Psoas muscle (tissue), 7 donors: ENCODE measurements at regions not wholly inside any gene's neighbourhood (a gene's known extent, or its start where the extent isn't known, plus 50 kb on each side); places are given as distances from the start of the nearest gene placed in this dataset.

Experiments used
- ATAC-seq, 4 donors: fragments of 200-7000 bp; cut with Tn5 transposase; one replicate each; pipeline ENCODE4 v1.9.1; 2020; ENCODE audit warnings: moderate library complexity in 3 of 4, mild to moderate bottlenecking in 2 of 4
- DNase-seq, 2 donors: peaks; one replicate each; pipeline ENCODE4 v3.0.0-alpha.2; 2020
- H3K27ac ChIP-seq: fragments of 200-600 bp; one replicate; pipeline ENCODE4 v1.8.0; 2022
- H3K27me3 ChIP-seq, 3 donors: fragments of 200-600 bp in 1 of 3; one replicate each; pipeline versions ENCODE4 v1.6.1 to v1.8.0; 2013 to 2022; ENCODE audit warnings: low read length in 2 of 3, mild to moderate bottlenecking in 2 of 3, moderate library complexity in 1 of 3; ENCODE audit not compliant: insufficient read depth in 3 of 3
- H3K36me3 ChIP-seq, 2 donors: fragments of 200-600 bp in 1 of 2; one replicate each; pipeline versions ENCODE4 v1.6.1 to v1.8.0; 2013 to 2022; ENCODE audit warnings: low read depth in 1 of 2, mild to moderate bottlenecking in 1 of 2, moderate library complexity in 1 of 2; ENCODE audit not compliant: insufficient read depth in 1 of 2
- H3K4me1 ChIP-seq: fragments of 200-600 bp; one replicate; pipeline ENCODE4 v1.8.0; 2022
- H3K4me3 ChIP-seq: fragments of 200-600 bp; one replicate; pipeline ENCODE4 v1.8.0; 2022; ENCODE audit warnings: mild to moderate bottlenecking
- H3K9me3 ChIP-seq: fragments of 200-600 bp; one replicate; pipeline ENCODE4 v1.8.0; 2022
- WGBS, 3 donors: extraction: QIAGEN DNeasy Blood & Tissue Kit; methylation state at CpG; one replicate each; pipeline versions ENCODE4 v1.1.6 to v1.1.7; 2013; 5-methylcytosine and 5-hydroxymethylcytosine counted together
- intact Hi-C, 2 donors: fragments of 100-400 bp; cut with DNase I; formaldehyde crosslinking; loops; one replicate each; pipeline versions ENCODE4 v1.11.0 to v1.14.2; 2022
- TF ChIP-seq, protein P1 (sequence below): fragments of 200-600 bp; IDR thresholded peaks from one replicate; pipeline ENCODE4 v1.8.0; 2022; ENCODE audit warnings: antibody characterized with exemption
- donor health status: healthy with polysubstance abuse.
- donor health status: DM: no; HTN: no; CAD: no; lungs with moderate emphysema.
- donor health status: Bipolar disorder and iron deficiency.
- donor health status: healthy.
- donor health status: DM: yes; HTN: yes; CAD: no.
- donor health status: DM: no; HTN: no; CAD: no.
- donor health status: DM: yes; HTN: yes; CAD: no.

DNA sequence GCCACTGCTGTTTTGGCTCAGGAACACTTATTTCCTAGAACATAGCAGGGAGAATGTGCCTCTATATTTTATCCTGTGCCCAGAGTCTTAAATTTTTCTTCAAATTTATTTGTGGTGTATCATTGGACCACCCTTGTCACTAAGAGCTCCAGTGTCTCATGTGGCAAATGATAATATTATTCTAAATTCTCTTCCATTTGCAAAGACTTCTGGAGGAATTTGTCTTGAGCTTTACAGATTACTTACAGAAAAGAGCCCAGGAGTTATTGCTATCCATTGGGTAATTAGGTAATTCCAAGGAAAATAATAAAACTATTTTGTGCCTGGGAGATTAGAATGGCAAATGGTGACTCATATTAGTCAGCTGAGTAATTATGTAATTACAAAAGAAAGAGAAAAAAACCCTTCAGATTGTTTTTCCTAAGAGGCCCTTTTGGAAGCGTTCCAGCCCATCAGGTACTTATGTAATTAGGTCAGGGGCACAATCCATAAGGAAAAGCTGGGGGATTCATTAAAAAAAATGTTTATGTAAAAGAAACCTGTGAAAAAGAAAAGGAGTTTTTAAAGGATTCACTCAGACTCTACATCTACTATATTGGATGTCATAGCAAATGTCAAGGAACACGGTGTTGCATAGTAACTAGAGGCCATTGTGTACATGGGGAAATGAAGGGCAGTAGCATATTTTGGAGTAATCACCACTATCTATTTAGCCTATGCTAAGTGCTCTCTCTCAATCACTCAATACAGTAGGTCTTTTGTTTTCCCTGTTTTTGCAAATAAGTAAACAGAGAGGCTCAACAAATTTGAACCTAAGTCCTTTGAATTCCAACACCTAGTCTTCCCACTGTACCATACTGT, 380.9 kb upstream of the RARB start:
- WGBS, 3 donors = 79 to 88% (median 82%) methylated on average over 2 of the region's 2 CpGs
- no peak for DNase-seq
- H3K4me1 ChIP-seq = peaks cover 10% of the 10 kb centered on the region

DNA sequence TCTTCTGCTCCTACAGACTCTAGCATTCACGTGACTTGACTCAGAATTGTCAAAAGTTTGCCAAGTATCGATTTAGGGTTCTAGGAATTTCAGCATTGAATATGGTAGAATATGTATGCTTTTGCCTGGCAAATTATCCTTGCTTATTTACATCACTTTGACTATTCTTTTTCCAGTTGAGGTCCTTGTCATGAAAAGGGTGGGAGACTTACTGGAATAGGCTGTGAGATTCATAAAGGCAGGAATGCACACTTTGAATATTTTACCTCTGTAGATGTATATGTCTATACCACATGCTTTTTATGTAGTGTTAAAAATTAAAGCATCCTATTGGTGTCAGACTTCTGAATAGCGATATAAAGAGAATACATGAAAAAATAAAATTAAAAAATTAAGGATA, 378.8 kb upstream of the RARB start:
- intact Hi-C loops = no loop called here
- no peak for ATAC-seq
- Histone ChIP-seq H3K27ac (no peak overlapping the region), H3K9me3 (no peaks in the 10 kb centered on the region), H3K4me1 (peaks cover 10% of the 10 kb centered on the region), H3K4me3 (no peak overlapping the region), H3K27me3 (no peaks in the 10 kb centered on the region), H3K36me3 (no peaks in the 10 kb centered on the region)
- 86 to 90% (median 89%) methylated on average over 3 of the region's 3 CpGs for WGBS, 3 donors
- TF ChIP-seq, protein P1, sequence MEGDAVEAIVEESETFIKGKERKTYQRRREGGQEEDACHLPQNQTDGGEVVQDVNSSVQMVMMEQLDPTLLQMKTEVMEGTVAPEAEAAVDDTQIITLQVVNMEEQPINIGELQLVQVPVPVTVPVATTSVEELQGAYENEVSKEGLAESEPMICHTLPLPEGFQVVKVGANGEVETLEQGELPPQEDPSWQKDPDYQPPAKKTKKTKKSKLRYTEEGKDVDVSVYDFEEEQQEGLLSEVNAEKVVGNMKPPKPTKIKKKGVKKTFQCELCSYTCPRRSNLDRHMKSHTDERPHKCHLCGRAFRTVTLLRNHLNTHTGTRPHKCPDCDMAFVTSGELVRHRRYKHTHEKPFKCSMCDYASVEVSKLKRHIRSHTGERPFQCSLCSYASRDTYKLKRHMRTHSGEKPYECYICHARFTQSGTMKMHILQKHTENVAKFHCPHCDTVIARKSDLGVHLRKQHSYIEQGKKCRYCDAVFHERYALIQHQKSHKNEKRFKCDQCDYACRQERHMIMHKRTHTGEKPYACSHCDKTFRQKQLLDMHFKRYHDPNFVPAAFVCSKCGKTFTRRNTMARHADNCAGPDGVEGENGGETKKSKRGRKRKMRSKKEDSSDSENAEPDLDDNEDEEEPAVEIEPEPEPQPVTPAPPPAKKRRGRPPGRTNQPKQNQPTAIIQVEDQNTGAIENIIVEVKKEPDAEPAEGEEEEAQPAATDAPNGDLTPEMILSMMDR = no peak
- no peak for DNase-seq

More for the DNA sequence above, 380.9 kb upstream of the RARB start:
- Histone ChIP-seq H3K36me3 (no peaks in the 10 kb centered on the region), H3K27ac (no peak overlapping the region), H3K27me3 (no peaks in the 10 kb centered on the region), H3K9me3 (no peaks in the 10 kb centered on the region), H3K4me3 (no peak overlapping the region)
- intact Hi-C loops = no loop called here
- no peak for ATAC-seq
- TF ChIP-seq, protein P1 = no peak

DNA sequence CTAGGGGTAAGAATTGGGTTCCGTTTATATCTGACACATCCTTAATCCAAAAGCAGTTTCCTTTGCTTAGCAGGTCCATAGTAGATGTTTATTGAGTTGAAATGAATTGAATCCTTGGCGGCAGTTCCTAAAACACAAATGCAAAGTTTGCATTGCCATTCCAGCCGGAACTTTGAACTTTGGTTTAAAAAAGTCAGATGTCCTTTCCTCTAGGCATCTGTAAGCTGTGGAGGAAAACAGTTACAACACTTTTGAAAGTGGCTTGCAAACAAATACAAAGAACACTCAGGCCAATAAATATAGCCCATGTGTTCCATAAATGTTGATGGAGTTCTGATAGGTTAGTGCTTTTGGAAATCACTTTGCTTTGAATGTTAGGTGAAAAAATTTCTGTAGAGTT, 374.7 kb upstream of the RARB start:
- ATAC-seq (no peak), DNase-seq (no peak)
- TF ChIP-seq, protein P1 = no peak
- Histone ChIP-seq H3K4me1 (no peaks in the 10 kb centered on the region), H3K27ac (no peak overlapping the region), H3K27me3 (no peaks in the 10 kb centered on the region), H3K36me3 (no peaks in the 10 kb centered on the region), H3K4me3 (no peak overlapping the region), H3K9me3 (no peaks in the 10 kb centered on the region)
- intact Hi-C loops = no loop called here
- WGBS, 3 donors = 89 to 94% (median 92%) methylated on average over 3 of the region's 3 CpGs

DNA sequence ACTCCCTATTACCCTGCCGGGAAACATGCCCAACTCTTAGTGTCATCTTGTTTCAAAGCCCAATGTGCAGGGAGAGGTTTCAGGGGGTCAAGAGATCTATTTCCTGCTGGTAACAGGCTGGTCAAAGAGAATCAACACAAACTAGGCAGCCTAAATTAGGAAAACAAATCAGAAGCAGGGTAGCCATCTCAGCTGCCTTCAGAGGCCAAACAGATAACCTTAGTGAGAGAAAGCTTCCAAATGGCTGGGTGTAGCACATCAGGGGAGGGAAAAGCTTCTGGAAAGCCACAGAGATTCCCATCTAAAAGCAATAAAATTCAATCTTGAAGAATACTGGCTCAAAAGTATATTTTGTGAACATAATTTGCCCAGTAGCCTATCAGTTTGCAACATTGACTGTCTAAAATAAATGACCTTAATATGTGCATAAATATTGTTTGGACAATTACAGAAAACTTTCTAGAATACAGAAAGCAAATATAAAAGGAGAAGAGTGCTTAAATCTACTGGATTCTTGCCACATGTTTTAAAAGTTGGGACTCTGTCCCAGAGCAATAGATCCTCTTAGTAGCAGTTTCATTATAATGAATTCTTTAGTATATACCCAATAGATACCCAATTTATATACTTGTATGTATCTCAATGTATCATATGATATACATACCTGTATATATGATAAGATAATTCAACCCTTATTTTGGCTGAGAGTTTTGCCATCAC, 371.9 kb upstream of the RARB start:
- WGBS, 3 donors = 45 to 64% (median 50%) methylated on average over 1 of the region's 1 CpG
- Histone ChIP-seq H3K4me3 (no peak overlapping the region), H3K27me3 (no peaks in the 10 kb centered on the region), H3K4me1 (no peaks in the 10 kb centered on the region), H3K36me3 (no peaks in the 10 kb centered on the region), H3K9me3 (no peaks in the 10 kb centered on the region), H3K27ac (no peak overlapping the region)
- TF ChIP-seq, protein P1 = no peak
- intact Hi-C loops = no loop called here
- ATAC-seq (no peak), DNase-seq (no peak)
